BE2C (cell line): ENCODE measurements at regions not wholly inside any gene's neighbourhood (a gene's known extent, or its start where the extent isn't known, plus 50 kb on each side); places are given as distances from the start of the nearest gene placed in this dataset.

Experiments used
- DNase-seq: peaks from one replicate; pipeline ENCODE4 v3.0.0-alpha.2; 2020
- H3K27me3 ChIP-seq: fragments of 250-450 bp; sonication (Bioruptor Pico); 2 replicates; pipeline ENCODE4 v1.5.1; 2020; ENCODE audit warnings: mild to moderate bottlenecking
- H3K36me3 ChIP-seq: fragments of 250-450 bp; sonication (Bioruptor Pico); 2 replicates; pipeline ENCODE4 v1.5.1; 2020; ENCODE audit warnings: mild to moderate bottlenecking
- H3K4me1 ChIP-seq: fragments of 250-450 bp; sonication (Bioruptor Pico); 2 replicates; pipeline ENCODE4 v1.5.1; 2020
- H3K4me3 ChIP-seq: 2 replicates; pipeline ENCODE4 v1.5.1; 2011; ENCODE audit warnings: low read depth, low read length
- H3K9me3 ChIP-seq: fragments of 250-450 bp; sonication (Bioruptor Pico); 2 replicates; pipeline ENCODE4 v1.5.1; 2020
- TF ChIP-seq, protein P1 (sequence below): IDR thresholded peaks from 2 replicates; pipeline ENCODE4 v1.5.1; 2012; ENCODE audit warnings: mild to moderate bottlenecking, low read depth, low read length

DNA sequence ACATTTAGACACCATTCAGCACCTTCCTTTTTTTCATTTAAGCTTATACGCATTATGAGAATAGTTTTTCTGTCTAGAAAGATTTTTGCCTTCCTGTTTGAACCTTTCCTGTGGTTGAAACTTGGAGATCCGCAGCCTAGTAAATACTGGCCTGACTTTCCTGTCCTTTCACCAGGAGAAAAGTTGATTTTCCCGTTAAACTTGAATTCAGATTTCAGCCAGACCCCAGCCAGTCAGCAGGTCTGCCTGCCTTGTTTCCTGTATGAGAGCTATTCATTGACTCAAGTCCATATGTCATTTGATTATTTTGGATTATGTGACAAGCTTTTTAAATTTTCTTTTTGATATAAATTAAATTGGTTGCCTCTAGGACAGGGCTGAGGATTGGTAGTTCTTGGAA lies 71.5 kb downstream of the EVX1 start:
- DNase-seq: no peak
- H3K9me3 ChIP-seq: no peaks in the 10 kb centered on the region; the same call in 1 of the 2 replicates

DNA sequence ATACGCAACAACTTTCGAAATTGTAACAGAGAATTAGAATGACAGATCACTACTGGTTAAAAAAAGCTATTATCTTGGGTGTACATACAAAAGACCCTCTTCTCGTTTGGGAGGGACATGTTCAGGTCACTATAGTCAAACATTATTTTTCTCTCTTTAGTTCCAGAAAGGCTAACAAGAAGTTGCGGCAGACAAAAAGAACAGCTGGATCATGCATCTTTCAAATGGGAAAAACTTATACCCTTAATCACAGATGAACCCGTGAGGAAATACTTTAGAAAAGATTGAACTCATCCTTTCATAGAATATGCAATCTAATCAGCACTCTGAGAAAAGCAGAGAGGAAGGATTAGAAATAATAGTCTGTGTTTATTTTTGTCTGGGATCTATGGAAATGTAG lies 72.5 kb downstream of the EVX1 start:
- no peak overlapping the region for H3K4me3 ChIP-seq
- H3K9me3 ChIP-seq: peaks cover 2% of the 10 kb centered on the region
- H3K36me3 ChIP-seq: no peaks in the 10 kb centered on the region
- no peak for DNase-seq
- TF ChIP-seq, protein P1, sequence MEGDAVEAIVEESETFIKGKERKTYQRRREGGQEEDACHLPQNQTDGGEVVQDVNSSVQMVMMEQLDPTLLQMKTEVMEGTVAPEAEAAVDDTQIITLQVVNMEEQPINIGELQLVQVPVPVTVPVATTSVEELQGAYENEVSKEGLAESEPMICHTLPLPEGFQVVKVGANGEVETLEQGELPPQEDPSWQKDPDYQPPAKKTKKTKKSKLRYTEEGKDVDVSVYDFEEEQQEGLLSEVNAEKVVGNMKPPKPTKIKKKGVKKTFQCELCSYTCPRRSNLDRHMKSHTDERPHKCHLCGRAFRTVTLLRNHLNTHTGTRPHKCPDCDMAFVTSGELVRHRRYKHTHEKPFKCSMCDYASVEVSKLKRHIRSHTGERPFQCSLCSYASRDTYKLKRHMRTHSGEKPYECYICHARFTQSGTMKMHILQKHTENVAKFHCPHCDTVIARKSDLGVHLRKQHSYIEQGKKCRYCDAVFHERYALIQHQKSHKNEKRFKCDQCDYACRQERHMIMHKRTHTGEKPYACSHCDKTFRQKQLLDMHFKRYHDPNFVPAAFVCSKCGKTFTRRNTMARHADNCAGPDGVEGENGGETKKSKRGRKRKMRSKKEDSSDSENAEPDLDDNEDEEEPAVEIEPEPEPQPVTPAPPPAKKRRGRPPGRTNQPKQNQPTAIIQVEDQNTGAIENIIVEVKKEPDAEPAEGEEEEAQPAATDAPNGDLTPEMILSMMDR: no peak
- peaks cover 98% of the 10 kb centered on the region for H3K27me3 ChIP-seq
- H3K4me1 ChIP-seq: no peaks in the 10 kb centered on the region

More for the DNA sequence above, 71.5 kb downstream of the EVX1 start:
- Histone ChIP-seq H3K4me3 (no peak overlapping the region), H3K27me3 (peaks cover 94% of the 10 kb centered on the region), H3K36me3 (no peaks in the 10 kb centered on the region), H3K4me1 (no peaks in the 10 kb centered on the region)
- TF ChIP-seq, protein P1: no peak

DNA sequence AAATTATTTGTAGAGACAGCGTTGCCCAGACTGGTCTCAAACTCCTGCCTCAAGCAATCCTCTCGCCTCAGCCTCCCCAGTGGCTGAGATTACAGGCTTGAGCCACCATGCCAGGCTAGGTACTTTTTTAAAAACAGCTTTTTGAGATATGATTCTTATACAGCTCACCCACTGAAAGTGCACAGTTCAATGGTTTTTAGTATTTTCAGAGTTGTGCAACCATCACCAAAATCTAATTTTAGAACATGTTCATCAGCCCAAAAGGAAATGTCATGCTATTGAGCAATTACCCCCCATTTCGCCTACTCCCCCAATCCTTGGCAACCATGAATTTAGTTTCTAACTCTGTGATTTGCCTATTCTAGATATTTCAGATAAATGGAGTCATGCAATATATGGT lies 73.7 kb downstream of the EVX1 start:
- TF ChIP-seq, protein P1: no peak
- Histone ChIP-seq H3K4me3 (no peak overlapping the region), H3K9me3 (peaks cover 3% of the 10 kb centered on the region), H3K27me3 (peaks cover 96% of the 10 kb centered on the region), H3K4me1 (no peaks in the 10 kb centered on the region), H3K36me3 (no peaks in the 10 kb centered on the region)
- DNase-seq: no peak

DNA sequence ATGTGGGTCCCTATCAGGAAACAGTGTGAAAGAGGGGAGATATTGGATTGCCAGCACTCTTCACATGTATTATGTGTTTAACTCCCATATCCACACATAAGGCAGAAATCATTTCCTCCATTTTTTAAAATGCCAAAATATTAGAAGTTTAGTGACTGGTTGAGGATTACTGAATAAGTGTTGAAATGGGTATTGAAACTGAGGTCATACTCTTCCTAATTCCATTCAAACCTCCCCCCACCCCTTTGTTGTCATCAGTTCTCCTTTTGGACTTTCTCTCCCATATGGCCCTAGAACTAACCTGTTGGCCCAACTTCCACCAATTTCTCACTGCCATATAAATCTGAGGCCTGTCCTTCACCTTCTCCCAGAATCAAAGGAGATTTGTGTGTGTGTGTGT lies 81.6 kb downstream of the EVX1 start:
- no peak for DNase-seq
- TF ChIP-seq, protein P1: no peak
- H3K4me1 ChIP-seq: no peaks in the 10 kb centered on the region
- no peak overlapping the region for H3K4me3 ChIP-seq
- H3K27me3 ChIP-seq: peaks cover 47% of the 10 kb centered on the region
- H3K36me3 ChIP-seq: no peaks in the 10 kb centered on the region
- peaks cover 3% of the 10 kb centered on the region; the same call in 1 of the 2 replicates for H3K9me3 ChIP-seq

DNA sequence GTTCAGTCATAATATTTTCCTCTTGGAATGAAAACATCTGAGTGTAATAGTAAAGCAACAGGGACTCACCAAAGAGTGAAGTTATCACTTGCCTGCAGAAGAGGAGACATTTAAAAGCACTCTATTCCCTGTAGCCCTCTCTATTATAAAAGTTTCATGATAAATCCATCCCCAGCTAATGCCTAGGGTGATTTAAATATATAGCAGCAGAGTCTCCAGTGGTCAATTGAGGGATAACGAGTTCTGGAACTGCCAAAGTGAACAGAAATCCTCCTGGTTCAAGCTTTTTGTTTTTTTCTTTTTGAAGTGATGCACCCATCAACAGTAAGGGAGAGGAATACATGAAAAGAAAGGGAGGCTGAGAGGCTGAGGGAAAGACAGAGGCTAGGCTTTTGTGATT lies 87.3 kb downstream of the EVX1 start:
- DNase-seq: no peak
- no peaks in the 10 kb centered on the region for H3K36me3 ChIP-seq
- H3K9me3 ChIP-seq: no peaks in the 10 kb centered on the region
- no peak overlapping the region for H3K4me3 ChIP-seq
- H3K27me3 ChIP-seq: peaks cover 25% of the 10 kb centered on the region
- H3K4me1 ChIP-seq: no peaks in the 10 kb centered on the region
- TF ChIP-seq, protein P1: 0 out of 2 replicates have a peak, but pooled peaks have one; percentile 12

DNA sequence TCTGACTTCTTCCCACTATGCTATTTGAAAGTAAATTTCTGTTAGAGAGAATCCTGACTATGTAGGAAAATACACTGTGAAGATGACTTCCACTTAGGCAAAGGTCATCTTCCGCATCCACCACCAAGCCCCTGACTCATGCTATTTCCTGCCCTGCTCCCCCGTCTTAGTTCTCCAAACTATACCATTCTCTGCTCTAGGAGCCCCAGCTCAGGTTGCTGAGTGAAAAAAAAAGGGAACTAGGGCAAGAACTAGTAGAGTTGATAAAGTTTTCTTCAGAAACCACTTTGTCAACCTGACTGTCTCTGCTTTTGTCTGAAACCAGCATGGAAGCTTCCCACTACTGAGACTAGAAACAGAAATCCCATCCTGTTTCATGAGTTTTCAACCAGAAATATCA lies 96.9 kb downstream of the EVX1 start:
- Histone ChIP-seq H3K4me1 (no peaks in the 10 kb centered on the region), H3K9me3 (no peaks in the 10 kb centered on the region; the same call in 1 of the 2 replicates), H3K36me3 (no peaks in the 10 kb centered on the region), H3K4me3 (no peak overlapping the region), H3K27me3 (peaks cover 61% of the 10 kb centered on the region)
- TF ChIP-seq, protein P1: no peak
- DNase-seq: no peak
